ENCODE measurements at regions not wholly inside any gene's neighbourhood (a gene's known extent, or its start where the extent isn't known, plus 50 kb on each side); places are given as distances from the start of the nearest gene placed in this dataset.

DNA sequence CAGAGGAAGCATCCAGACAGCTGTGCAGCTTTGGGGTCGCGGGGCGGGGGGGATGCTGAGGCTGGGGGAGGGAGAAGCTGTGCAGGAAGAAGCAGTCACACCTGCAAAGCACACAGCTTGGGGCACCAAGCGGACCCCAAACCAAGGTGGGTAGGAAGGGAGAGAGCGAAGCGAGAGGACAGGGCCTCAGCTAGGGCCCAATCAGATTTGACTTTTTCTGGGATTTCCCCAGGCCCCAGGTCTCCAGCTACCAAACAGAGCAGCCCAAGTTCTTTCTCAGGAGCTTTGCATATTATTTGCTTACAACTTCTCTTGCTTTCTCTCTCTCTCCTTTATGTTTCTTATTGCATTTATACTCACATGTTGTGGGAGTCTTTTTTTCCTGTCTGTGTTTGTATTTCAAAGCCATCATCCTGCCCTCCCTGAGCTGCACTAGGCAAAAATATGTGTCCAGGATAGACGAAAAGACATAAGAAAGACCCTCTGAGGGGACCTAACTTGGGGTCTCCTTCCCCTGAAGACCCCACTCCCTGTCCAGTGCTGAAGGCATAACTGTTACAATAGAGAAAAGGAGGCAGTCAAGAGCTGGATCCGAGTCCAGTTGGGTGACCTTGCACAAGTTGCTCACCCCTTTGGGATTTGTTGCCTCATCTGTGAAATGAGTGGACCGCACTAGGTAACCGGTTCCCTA, 50.6 kb upstream of the SMNDC1 start:
- in situ Hi-C loops (cut with HindIII; ENCODE audit: low sequenced_read_pairs): no loop called here

DNA sequence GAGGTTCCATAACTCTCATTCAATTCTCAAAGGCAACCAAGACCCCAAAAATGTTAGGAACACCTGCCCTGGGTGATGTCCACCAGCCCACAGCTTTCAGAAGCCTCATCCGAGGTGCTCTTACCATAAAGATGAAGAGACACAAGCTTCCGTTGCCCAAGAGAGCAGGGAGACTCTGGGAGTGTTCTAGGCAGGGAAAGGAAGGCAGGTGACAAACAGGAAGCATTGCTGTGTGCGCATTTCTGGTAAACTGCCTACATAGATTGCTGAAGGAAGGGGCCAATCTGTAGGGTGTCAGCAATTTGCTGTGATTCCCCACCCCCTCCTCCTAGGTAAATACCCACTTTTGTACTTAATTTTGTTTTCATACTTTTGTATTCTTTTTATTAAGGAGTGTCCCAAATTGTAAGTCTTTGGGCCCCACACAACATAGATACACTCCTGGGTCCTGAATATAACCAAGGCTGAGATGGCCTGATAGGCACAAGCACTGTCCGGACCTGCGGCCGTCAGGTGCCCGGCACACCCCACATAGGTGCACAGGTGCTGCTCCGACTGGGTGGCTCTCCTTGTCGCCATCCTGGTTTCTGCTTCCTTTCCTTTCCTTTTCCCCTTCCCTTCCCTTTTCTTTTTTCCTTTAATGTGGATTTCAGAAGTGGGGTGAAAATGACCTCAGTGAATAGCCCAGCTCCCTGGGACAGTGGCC, 51.4 kb upstream of the SMNDC1 start:
- in situ Hi-C loops (cut with HindIII; ENCODE audit: low sequenced_read_pairs): no loop called here

DNA sequence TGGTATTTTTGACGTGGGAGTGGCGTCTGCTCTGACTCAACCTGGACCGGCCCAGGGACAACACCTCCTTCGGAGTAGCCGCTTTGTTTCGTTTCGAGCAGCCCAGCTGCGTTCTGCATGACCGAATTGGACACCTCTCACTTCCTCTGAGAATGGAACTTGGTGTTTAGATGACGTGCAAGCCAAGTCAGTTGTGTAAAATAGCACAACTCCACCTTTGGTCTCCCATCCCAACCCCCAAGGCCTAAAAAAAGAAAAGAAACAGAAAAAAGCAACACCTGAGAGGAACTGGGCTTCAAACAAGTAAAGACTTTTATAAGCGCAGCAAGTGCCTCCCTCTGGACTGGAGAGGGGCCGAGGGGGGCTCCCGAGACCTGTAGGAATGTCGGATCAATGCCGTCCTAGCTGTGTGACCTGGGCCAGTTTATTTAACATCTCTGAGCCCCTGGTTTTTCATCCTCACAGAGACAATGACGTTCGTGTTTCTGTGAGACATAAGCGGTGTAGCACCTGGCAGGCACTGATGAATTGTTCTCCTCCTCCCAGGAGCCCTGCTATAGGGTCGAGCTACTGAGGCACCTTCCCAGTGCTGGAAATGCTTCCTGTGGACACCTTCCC, 52.0 kb upstream of the SMNDC1 start:
- in situ Hi-C loops (cut with HindIII; ENCODE audit: low sequenced_read_pairs): no loop called here

DNA sequence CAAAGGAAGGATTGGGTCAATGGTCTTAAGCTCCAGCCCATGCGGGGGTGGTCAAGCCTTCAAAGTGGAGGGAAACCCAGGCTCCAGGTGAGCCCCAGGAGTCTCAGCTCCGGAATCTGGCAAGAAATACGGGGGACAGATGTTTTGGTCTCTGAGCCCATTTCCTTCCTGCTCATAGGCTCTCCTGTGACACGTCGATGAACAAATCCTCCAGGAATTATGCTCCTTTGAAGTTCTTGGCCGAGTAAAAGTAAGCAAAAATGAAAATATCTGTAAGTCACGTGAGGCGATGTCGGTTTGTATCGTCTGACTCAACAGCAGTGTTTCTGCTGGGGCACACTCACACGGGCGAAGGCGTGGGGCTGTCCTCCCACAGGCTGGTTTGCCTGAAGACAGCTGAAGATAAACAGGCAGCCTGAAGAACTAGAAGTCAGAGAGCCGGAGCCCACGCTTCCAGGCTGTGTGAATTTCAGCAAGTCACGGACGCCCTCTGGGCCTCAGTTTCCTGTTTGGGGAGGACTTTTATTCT, 52.6 kb upstream of the SMNDC1 start:
- in situ Hi-C loops (cut with HindIII; ENCODE audit: low sequenced_read_pairs): no loop called here

DNA sequence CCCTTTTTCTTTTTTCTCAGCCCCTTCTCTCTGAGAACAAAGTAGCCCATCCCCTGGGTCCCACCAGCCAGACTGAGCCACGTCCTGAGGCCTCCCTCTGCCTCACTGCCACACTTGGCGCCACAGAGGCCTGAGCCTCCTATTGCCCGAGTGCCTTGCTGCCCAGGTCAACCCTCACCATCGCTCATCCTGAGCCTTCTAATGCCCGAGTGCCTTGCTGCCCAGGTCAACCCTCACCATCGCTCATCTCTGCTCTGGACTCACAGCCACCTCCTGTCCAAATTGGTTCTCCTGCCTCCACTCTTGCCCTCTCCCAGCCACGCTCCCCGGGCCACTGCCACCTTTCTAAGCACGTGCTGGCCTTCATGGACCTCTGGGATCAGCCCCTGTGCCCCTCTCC, 53.2 kb upstream of the SMNDC1 start:
- in situ Hi-C loops (cut with HindIII; ENCODE audit: low sequenced_read_pairs): no loop called here

DNA sequence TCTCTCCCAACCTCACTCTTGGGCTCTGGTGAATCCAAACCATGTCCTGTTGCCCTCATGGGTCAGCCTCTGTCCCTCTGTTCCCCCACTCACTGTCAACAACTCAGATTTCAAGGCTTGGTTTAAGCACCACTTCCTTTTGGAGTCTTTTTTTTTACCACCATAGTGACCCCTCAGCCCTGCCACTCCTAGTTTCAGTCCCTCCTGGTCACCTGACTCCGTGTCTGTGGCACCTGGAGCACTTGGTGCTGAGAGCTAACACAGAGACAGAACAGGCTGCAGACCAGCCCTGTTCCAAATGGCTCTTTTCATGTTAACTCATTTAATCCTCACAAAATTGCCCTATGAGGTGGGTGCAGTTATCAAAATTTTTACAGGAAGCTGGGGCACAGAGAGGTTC, 53.6 kb upstream of the SMNDC1 start:
- in situ Hi-C loops (cut with HindIII; ENCODE audit: low sequenced_read_pairs): no loop called here

DNA sequence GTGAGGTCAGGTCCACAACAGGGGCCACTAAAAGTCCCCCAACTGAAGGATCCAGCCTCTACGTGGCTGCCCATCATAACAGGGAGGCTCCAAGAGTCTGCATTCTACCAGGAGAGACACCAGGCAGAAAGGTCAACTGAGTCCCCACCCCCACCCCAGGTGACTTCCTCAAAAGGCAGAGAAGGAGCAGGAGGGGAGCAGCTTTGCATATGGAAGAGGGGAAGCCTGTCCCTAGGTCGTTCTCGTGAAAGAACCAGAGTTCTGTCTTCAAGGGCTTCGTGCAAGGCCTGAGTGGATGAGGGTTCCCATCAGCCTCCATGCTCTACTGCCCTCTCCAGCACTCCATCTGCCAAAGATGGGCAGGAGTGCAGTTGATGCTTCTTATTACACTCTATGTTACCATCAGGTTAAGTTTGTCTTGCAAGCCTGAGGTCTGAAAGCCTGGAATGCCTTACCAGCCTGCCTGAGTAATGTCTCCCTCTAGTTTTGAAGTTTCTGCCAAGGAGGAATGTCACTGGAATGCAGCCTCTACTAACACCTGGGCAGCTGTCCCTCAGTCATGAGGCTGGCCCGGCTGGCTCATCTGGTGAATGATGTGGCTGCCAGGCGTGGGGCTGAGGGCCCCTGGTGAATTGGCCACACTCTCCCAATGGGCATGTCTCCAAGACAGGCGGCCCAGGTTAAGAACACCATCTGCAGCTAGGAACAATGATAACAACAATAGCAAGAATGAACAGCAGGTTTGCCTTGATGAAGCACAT, 54.3 kb upstream of the SMNDC1 start:
- in situ Hi-C loops (cut with HindIII; ENCODE audit: low sequenced_read_pairs): no loop called here

DNA sequence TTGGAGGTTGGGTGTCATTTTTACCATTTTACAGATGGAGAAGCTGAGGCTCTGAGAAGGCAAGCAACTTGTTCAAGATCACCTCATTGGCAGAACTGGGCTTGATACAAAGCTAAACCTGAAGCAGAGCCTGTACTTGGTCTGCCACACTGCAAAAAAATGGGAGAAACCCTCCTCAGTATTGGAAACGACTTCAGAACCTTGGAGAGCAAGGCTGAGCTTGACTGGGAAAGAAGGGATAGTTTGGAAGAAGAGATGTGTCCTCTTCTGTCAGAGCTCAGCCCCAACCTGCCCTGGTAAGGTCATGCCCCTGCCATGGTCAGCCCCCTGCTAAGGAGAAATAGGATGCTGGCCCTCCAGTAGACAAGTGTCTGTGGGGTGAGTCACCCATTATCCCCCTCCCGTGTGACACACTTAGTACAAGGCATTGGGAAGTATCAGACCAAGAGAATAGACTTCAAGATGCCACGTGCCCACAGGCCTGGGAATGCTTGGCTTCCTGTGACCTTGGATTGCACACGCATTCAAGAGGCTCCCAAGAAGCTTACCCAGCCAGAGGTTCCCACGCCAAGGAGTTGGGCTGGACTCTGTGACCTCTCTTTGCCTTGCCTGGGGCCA, 56.2 kb upstream of the SMNDC1 start:
- in situ Hi-C loops (cut with HindIII; ENCODE audit: low sequenced_read_pairs): no loop called here

DNA sequence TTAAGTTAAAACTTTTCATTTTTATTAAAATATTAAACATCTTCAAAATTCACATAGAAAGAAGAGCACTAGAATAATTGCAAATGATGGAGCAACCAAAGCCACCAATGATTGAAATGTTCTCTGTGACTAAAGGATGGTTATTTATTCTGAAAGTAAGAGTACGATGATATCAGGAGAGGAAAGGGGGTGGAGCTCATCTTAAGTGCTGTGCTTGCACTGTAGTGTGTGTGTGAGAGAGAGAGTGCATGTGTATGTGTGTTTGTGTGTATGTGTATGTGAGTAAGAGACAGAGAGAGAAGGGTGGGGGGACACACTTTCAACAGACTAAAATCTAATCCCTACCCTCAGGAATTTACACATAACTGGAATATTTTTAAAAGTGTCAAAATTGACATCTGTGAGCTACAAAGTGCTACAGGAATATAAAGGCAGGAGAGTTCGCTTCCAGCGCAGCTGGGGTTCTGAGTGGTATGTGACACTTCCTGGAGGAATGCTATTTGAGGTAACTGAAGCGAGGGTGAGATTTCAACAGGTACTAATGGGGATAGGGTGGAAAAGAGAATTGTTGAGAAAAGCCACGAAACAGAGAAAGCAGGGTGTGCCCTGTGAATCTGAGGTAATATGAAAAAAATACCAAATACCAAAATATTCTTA, 57.2 kb upstream of the SMNDC1 start:
- in situ Hi-C loops (cut with HindIII; ENCODE audit: low sequenced_read_pairs): no loop called here

DNA sequence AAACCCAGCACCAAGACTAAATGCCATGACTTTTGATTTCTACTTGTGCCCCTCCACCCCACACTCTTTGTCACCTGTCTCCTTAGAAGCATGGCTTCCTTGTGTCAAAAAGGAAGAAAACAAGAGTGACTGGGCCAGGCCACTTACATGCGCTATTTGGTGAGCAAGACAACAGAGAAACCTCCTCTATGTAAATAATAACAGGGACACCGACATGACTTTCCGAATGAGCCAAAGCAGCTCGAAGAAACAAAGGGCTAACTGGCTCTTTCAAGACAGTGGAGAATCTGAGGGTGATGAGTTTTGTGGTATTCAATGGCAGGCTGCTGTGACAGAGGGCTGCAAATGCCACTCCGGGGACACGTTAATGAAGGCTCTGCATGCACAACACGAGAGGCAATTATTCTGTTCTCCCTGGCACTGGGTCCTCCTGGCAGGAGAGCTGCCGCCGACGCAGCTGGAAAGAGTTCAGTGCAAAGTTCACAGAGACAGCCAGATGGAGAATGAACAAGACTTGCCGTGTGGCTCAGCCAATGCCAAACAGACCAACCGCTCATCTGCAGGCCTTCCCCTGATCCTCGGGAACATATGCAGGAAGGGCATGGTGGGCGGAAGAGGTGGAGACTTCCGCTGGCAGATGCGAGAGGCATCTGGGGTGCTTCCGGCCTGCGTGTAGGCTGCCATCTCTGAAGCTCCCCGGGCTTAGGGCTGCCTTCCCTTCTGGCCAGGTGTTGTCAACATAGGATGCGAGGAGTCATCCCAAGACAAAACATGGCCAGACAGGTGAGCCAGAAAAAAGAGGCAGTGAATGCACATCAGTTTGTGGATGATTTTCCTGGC, 59.1 kb upstream of the SMNDC1 start:
- in situ Hi-C loops (cut with HindIII; ENCODE audit: low sequenced_read_pairs): no loop called here

DNA sequence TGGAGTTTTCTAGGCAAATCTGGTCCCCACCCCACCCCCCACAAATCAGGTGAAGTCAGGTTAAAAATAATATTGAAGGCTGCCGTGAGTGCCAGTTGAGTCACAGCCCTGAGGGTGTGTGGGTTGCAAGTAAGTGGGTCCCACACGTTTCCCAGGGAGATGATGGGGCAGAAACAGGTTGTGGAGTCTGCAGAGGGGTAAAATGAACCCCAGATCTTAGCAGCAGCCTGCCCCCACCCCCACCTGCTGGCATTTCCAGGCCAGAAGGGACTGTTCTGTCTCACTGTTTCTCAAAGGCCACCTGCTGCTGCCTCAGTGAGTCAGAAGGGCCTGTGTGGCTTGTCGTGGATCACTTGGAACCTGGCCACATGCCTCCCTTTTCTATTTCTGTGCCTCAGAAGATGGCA, 59.8 kb upstream of the SMNDC1 start:
- in situ Hi-C loops (cut with HindIII; ENCODE audit: low sequenced_read_pairs): no loop called here

DNA sequence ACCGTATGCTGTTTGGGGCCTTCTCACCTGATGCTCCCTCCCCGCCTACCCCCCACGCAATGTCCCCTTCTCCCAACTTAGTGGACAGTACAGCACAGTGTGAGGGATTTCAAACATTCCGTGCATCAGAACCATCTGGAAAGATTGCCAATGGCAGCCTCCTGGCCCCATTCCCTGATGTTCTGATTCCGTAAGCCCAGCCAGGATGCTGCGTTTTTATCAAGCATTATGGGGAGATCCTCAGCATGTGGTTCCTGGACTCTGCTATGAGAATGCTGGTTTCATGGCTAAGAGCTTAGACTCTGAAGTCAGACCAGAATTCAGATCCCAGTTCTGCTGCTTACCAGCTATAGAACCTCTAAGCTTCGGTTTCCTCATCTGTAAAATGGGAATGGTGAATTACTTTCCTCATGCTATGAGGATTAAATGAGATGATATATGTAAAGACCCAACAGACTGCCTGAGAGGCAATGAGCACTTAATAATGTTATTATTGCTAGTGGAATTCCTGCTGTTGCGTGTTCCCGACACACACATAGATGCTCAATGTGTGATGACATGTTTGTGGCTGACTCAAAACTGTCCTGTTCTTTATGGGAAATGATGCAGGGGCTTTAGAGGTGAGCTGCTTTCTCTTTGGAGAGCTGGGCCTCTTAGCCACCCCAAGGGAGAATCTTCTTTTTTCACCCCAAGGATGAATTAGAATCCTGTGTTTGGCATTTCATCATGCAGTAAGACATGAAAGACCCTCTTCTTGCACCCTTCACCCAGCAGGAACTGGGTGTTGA, 60.8 kb upstream of the SMNDC1 start:
- in situ Hi-C loops (cut with HindIII; ENCODE audit: low sequenced_read_pairs): loop anchor here (5.0 kb wide), 1 partner anchor 47 kb away; no protein-coding TSS in a partner anchor

DNA sequence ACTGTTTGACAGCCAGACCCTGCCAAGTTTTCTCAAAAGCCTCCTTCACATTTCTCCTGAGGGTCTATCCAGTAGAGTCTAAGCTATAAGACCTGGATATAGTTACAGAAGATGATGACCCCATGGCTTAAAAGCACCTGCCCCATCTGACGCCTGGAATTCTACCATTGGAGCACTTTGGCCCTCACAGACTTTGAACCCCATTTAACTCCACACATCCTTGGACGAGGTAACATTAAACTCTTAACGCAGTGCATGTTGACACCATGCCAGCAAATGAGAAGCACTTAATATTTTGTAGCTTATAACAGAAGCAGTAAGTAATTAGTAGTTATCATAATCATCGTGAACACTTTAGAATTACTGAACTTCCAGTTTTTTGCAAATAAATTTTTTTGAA, 61.9 kb upstream of the SMNDC1 start:
- in situ Hi-C loops (cut with HindIII; ENCODE audit: low sequenced_read_pairs): loop anchor here (5.0 kb wide), 1 partner anchor 46 kb away; no protein-coding TSS in a partner anchor

DNA sequence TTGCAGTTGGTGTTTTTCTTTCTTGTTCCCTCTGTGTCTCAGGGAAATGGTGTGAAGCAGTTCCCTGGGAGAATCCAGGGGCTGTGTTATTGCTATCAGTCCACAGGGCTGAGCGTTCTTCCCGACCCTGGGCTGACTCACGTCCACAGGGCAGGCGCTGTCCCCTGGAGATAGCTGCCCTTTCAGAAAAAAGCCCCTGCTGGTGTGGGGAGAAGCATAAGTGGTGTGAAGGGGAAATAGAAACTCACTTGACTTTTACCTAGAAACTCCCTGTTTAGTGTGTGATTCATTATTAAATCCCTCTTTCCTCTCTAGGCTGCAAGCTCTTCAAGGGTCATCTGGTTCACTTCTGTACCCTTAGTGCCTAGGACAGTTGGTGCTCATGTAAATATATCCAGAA, 63.3 kb upstream of the SMNDC1 start:
- in situ Hi-C loops (cut with HindIII; ENCODE audit: low sequenced_read_pairs): loop anchor here (5.0 kb wide), 1 partner anchor 44 kb away; no protein-coding TSS in a partner anchor

DNA sequence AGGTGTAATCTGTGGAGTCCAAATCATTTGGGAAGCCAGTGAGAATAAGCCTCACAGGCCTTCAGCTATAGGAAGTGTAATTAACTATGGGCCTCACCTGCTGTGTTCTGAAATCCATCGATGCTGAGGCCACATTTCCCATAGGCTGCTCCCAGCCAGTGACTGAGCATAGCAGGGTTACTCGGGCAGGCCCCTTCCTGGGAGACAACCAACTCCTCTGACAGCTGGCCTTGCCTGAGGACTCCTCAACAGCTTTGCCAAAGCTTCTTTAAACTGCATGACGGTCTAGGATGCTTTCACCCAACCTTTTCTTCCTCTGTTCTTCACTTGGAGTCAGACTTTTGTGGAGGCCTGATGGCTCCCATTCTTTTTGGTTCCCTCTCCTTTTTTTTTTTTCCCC, 63.8 kb upstream of the SMNDC1 start:
- in situ Hi-C loops (cut with HindIII; ENCODE audit: low sequenced_read_pairs): loop anchor here (5.0 kb wide), 1 partner anchor 44 kb away; no protein-coding TSS in a partner anchor

DNA sequence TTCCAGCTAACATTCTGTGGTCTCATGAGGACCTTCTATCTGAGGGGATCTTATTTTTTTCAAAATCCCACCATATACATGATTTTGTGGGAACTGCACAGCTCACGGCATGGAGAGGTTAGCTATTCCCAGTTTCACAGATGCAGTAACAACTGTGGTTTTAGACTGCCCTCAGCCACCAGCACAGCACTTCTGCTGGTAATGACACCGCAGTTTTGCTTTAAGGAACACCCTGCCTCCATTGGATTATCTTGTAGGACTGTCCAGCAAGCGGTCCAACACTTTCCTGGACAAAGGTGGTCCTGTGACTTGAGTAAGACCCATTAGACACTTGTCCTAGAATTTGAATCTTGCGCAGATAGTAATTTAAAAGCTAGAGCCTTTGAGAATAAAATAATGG, 65.3 kb upstream of the SMNDC1 start:
- in situ Hi-C loops (cut with HindIII; ENCODE audit: low sequenced_read_pairs): no loop called here

DNA sequence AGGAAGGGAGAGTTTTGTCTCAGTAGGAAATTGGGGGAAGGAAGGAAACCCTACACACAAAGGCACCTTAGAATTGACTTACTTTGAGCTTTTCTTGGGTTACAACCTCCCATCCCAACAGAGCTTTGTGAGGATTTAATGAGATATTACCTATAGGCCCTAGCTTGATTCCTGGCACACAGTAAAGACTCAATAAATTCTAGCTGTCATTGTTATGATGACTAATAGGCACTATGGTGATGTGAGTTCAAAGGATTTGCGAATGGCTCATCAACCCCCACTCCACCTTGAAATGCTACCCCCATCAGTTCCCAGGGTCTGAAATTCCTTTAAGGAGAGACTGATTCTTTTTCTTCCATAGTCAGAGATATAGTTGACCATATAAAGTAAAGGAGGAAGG, 67.9 kb upstream of the SMNDC1 start:
- in situ Hi-C loops (cut with HindIII; ENCODE audit: low sequenced_read_pairs): no loop called here

DNA sequence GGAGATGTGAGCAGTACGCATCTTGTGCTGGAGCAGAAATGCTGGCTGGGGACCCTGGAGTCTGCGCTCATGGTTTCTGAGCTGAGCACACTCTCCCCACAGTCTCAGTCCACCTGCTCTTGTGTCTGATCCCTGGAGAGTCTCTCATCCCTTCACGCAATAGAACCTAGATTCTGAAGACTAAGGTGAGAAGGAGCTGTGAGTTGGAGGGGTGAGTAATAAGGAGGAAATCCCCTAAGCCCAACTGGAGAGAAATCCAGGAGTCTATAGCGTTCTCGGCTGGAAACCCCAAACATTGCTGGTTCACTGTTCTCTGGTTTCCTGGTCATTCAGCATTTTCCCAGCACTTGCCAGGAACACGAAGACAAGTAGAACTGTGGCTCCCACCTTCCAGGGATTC, 68.3 kb upstream of the SMNDC1 start:
- in situ Hi-C loops (cut with HindIII; ENCODE audit: low sequenced_read_pairs): no loop called here

All from endothelial cell of hepatic sinusoid (primary cell).